Adipocyte (in vitro differentiated cells): ENCODE measurements at regions not wholly inside any gene's neighbourhood (a gene's known extent, or its start where the extent isn't known, plus 50 kb on each side); places are given as distances from the start of the nearest gene placed in this dataset.
"Not testable (repeated sequence)": the region's sequence is repeated elsewhere in the genome, so short reads cannot be mapped to it uniquely, and the experiment has no call there.

ENCODE experiments used
- DNase-seq: peaks from one replicate; pipeline ENCODE4 v3.0.0-alpha.2; 2015; ENCODE audit warnings: low read depth
- H3K27me3 ChIP-seq: replicated peaks from 2 replicates; pipeline ENCODE4 v1.7.0; 2013; ENCODE audit warnings: mild to moderate bottlenecking, low read length, moderate library complexity; ENCODE audit not compliant: control insufficient read depth, insufficient read depth
- H3K36me3 ChIP-seq: 2 replicates; pipeline ENCODE4 v1.7.0; 2013; ENCODE audit warnings: low read length, mild to moderate bottlenecking, moderate library complexity; ENCODE audit not compliant: control insufficient read depth, insufficient read depth, severe bottlenecking
- H3K4me1 ChIP-seq: 2 replicates; pipeline ENCODE4 v1.7.0; 2013; ENCODE audit warnings: mild to moderate bottlenecking, low read length, moderate library complexity; ENCODE audit not compliant: control insufficient read depth, insufficient read depth
- H3K4me3 ChIP-seq: 2 replicates; pipeline ENCODE4 v1.7.0; 2013; ENCODE audit warnings: mild to moderate bottlenecking, low read length, moderate library complexity
- H3K9ac ChIP-seq: 2 replicates; pipeline ENCODE4 v1.7.0; 2013; ENCODE audit warnings: mild to moderate bottlenecking, low read length, moderate library complexity
- H3K9me3 ChIP-seq: 2 replicates; pipeline ENCODE4 v1.7.0; 2013; ENCODE audit warnings: mild to moderate bottlenecking, low read length, moderate library complexity; ENCODE audit not compliant: control insufficient read depth

- H3K9me3 ChIP-seq = no peaks in the 10 kb centered on the region
- H3K9ac ChIP-seq = no peak overlapping the region
- peaks cover 4% of the 10 kb centered on the region for H3K4me1 ChIP-seq
- H3K36me3 ChIP-seq = no peaks in the 10 kb centered on the region
- no peaks in the 10 kb centered on the region for H3K27me3 ChIP-seq
- H3K4me3 ChIP-seq = no peak overlapping the region
- DNase-seq = peak; percentile 4
Observed at GRCh38 chr7:68770649-68771048, 827.6 kb upstream of the AUTS2 start.

DNA sequence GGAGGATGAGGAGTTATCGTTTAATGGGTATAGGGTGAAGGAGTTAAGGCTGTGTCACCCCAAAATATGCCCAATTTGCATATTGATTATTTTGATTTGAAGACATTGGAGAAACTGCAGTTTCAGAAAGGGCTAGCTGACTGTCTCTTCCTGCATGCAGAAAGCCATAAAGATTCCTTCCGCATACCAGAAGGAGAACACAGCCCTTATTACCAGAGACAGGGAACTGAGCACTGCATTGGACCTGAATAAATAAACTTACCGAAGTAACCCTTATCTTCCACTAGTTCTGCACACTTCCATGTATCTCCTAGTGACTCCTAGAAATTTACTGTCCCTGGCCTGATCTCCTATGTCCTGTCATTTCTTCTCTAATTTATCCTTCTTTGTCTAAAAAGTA, 821.9 kb upstream of the AUTS2 start:
- Histone ChIP-seq H3K27me3 (no peaks in the 10 kb centered on the region), H3K4me1 (peaks cover 4% of the 10 kb centered on the region), H3K4me3 (no peak overlapping the region), H3K36me3 (no peaks in the 10 kb centered on the region), H3K9me3 (no peaks in the 10 kb centered on the region), H3K9ac (no peak overlapping the region)
- no peak for DNase-seq

- H3K9me3 ChIP-seq = no peaks in the 10 kb centered on the region
- H3K4me3 ChIP-seq = no peak overlapping the region
- no peaks in the 10 kb centered on the region for H3K4me1 ChIP-seq
- H3K9ac ChIP-seq = no peak overlapping the region
- H3K27me3 ChIP-seq = no peaks in the 10 kb centered on the region
- DNase-seq = no peak
- no peaks in the 10 kb centered on the region for H3K36me3 ChIP-seq
Observed at GRCh38 chr7:68783684-68784083, 814.6 kb upstream of the AUTS2 start.

DNA sequence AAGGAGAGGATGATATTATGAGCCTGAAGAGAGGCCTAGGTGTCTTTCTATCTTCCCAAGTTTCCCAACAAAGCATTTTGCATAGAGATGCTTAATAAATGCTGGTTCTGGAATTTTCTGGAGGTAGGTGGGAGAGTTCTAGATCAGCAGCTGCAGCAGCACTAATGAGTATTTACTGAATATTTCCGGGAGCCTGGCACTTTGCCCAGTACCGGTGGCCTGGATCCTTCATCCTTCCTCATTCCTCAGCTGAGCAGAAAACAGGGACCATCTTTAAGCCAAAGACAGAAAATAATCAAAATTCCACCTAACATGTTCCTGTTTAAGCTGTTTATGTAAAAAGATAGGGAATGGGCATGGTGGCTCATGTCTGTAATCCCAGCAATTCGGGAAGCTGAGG, 813.2 kb upstream of the AUTS2 start:
- no peak for DNase-seq
- Histone ChIP-seq H3K9me3 (no peaks in the 10 kb centered on the region), H3K27me3 (no peaks in the 10 kb centered on the region), H3K36me3 (no peaks in the 10 kb centered on the region), H3K4me1 (no peaks in the 10 kb centered on the region), H3K4me3 (no peak overlapping the region), H3K9ac (no peak overlapping the region)

DNA sequence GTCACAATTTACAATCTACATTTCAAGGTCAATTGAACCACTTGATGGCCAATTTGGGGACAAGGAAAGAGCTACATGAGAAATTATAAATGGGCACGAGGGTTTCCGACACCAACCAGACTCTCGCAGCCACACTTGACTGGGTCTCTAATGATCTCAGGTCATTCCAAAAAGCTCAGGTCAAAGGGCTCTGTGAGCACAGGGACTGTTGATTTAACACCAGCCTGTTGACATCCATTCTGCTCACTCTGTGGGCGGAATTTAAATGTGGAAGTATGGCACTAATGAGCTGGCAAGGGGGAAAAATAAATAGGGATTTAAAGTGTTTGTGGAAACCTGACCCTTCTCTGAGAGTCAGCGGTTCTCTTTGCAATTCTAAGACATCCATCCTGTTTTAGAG, 810.7 kb upstream of the AUTS2 start:
- no peak for DNase-seq
- Histone ChIP-seq H3K9me3 (no peaks in the 10 kb centered on the region), H3K9ac (no peak overlapping the region), H3K27me3 (no peaks in the 10 kb centered on the region), H3K36me3 (no peaks in the 10 kb centered on the region), H3K4me1 (no peaks in the 10 kb centered on the region), H3K4me3 (no peak overlapping the region)

- not testable (repeated sequence) for H3K9me3 ChIP-seq, H3K9ac ChIP-seq, DNase-seq, H3K4me3 ChIP-seq, H3K36me3 ChIP-seq, H3K4me1 ChIP-seq, H3K27me3 ChIP-seq
Observed at GRCh38 chr7:68788529-68788928, 809.7 kb upstream of the AUTS2 start.

DNA sequence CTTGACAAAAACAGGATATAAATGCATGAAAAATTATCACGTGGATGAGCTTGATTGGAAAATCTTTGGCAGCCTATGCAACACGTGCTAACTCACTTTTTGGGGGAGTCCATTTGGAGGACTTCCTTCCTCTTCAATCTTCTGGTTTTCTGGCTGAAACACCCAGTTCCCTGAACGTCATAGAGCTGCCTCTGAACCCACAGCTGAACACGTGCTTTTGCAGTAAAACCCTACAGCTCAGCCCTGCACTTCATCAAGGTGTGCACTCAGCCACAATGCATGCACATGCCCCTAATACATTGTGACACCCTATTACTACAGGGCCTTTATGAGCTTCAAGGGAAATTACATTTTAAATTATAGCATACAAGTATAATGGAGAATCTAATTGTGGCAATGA, 808.7 kb upstream of the AUTS2 start:
- Histone ChIP-seq H3K4me3 (no peak overlapping the region), H3K9ac (no peak overlapping the region), H3K36me3 (no peaks in the 10 kb centered on the region), H3K27me3 (no peaks in the 10 kb centered on the region), H3K4me1 (no peaks in the 10 kb centered on the region), H3K9me3 (no peaks in the 10 kb centered on the region)
- DNase-seq = no peak

- DNase-seq = no peak
- Histone ChIP-seq H3K36me3 (no peaks in the 10 kb centered on the region), H3K9ac (no peak overlapping the region), H3K4me3 (no peak overlapping the region), H3K4me1 (no peaks in the 10 kb centered on the region), H3K9me3 (no peaks in the 10 kb centered on the region), H3K27me3 (no peaks in the 10 kb centered on the region)
Observed at GRCh38 chr7:68792351-68792750, 805.9 kb upstream of the AUTS2 start.

DNA sequence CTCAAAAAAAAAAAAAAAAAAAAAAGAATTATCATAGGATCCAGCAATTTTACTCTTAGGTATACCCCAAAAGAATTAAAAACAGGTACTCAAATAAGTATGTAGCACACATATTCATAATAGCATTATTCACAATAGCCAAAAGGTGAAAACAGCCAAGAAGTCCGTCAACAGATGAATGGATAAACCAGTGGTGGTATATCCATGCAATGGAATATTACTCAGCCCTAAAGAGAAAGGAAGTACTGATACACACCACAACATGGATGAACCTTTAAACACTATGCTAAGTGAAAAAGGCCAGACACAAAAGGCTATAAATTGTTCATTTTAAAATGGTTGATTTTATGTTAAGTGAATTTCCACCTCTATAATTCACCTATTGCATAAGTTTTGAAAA, 804.8 kb upstream of the AUTS2 start:
- no peak for DNase-seq
- no peaks in the 10 kb centered on the region for H3K9me3 ChIP-seq
- H3K4me1 ChIP-seq = no peaks in the 10 kb centered on the region
- no peak overlapping the region for H3K4me3 ChIP-seq
- no peak overlapping the region for H3K9ac ChIP-seq
- no peaks in the 10 kb centered on the region for H3K36me3 ChIP-seq
- H3K27me3 ChIP-seq = no peaks in the 10 kb centered on the region

- Histone ChIP-seq H3K4me1 (peaks cover 6% of the 10 kb centered on the region), H3K27me3 (no peaks in the 10 kb centered on the region), H3K4me3 (no peak overlapping the region), H3K9ac (no peak overlapping the region), H3K9me3 (no peaks in the 10 kb centered on the region), H3K36me3 (no peaks in the 10 kb centered on the region)
- no peak for DNase-seq
Observed at GRCh38 chr7:68800316-68800715, 798.0 kb upstream of the AUTS2 start.

DNA sequence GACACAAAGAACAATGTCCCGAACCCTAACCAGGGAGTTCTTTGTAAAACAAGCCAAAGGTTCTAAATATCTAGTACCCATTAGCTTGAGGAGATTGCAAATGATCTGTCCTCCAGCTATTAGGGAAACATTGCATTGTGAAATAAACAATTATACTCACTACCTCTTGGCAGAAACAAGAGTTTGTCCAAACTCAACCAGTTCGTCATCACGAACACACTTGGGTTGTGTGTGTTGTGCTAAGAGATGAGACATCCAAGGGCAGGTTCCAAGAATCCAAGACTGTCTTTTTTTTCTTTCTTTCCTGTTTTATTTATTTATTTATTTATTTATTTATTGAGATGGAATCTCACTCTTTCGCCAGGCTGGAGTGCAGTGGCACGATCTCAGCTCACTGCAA, 793.1 kb upstream of the AUTS2 start:
- H3K9ac ChIP-seq = no peak overlapping the region
- H3K27me3 ChIP-seq = no peaks in the 10 kb centered on the region
- H3K4me3 ChIP-seq = no peak overlapping the region
- no peaks in the 10 kb centered on the region for H3K36me3 ChIP-seq
- H3K9me3 ChIP-seq = no peaks in the 10 kb centered on the region
- peaks cover 7% of the 10 kb centered on the region for H3K4me1 ChIP-seq
- no peak for DNase-seq

GRCh38 chr7:68807666-68808065, 790.6 kb upstream of the AUTS2 start:
- DNase-seq = no peak
- H3K4me1 ChIP-seq = peaks cover 7% of the 10 kb centered on the region
- H3K9me3 ChIP-seq = no peaks in the 10 kb centered on the region
- no peak overlapping the region for H3K4me3 ChIP-seq
- H3K9ac ChIP-seq = no peak overlapping the region
- H3K27me3 ChIP-seq = no peaks in the 10 kb centered on the region
- no peaks in the 10 kb centered on the region for H3K36me3 ChIP-seq
